Thyroid gland (tissue), 4 donors: ENCODE measurements at regions not wholly inside any gene's neighbourhood (a gene's known extent, or its start where the extent isn't known, plus 50 kb on each side); places are given as distances from the start of the nearest gene placed in this dataset.

Source experiments
- POLR2A ChIP-seq, 2 donors: fragments of 450-650 bp; IDR thresholded peaks; one replicate each; pipeline ENCODE4 v1.6.1; 2017; ENCODE audit warnings: antibody characterized with exemption in 2 of 2, mild to moderate bottlenecking in 2 of 2, moderate library complexity in 1 of 2
- TF ChIP-seq, protein P1 (sequence below), 6 experiments: fragments of 200-600 bp in 3 of 6; fragments of 450-650 bp in 3 of 6; sonication (generic) in 3 of 6; IDR thresholded peaks; one replicate each; pipeline ENCODE4 v1.5.1; 2016 to 2019; ENCODE audit warnings: antibody characterized with exemption in 6 of 6, mild to moderate bottlenecking in 2 of 6, inconsistent platforms in 1 of 6, moderate library complexity in 1 of 6

DNA sequence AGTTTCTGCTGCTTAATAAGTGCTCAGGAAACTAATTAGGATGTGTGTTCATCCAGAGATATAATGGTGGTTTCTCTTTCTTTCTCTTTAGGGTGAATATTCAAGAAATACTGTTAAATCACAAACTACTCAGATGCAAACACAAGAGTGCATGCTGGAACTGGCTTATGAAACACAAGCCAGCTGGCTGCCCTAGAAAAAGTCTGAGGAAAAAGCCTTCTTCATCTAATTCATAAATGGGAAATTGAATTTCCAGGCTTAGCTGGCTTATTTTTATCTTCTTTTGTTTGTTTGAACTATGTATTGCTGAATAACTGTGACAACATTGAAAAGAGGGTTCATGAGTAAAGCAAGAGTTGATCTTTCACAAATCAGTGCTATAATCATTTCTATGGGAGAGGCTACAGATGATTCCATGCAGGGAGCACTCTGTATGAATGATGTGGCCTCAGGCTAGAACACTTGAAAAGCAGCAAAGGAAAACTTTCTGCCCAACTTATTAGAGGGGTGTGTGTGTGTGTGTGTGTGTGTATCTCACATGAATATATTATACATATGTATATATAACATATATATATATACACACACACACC, 69.8 kb upstream of the SCEL start:
- TF ChIP-seq POLR2A (IDR thresholded peaks at IDR 0.05) = no peak
- TF ChIP-seq, protein P1, sequence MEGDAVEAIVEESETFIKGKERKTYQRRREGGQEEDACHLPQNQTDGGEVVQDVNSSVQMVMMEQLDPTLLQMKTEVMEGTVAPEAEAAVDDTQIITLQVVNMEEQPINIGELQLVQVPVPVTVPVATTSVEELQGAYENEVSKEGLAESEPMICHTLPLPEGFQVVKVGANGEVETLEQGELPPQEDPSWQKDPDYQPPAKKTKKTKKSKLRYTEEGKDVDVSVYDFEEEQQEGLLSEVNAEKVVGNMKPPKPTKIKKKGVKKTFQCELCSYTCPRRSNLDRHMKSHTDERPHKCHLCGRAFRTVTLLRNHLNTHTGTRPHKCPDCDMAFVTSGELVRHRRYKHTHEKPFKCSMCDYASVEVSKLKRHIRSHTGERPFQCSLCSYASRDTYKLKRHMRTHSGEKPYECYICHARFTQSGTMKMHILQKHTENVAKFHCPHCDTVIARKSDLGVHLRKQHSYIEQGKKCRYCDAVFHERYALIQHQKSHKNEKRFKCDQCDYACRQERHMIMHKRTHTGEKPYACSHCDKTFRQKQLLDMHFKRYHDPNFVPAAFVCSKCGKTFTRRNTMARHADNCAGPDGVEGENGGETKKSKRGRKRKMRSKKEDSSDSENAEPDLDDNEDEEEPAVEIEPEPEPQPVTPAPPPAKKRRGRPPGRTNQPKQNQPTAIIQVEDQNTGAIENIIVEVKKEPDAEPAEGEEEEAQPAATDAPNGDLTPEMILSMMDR (IDR thresholded peaks at IDR 0.05) = no peak
